Activated T-helper 17 cell treated with anti-CD3 and anti-CD28 coated beads, Interleukin-2, amount 50 U/mL, for 72 hours (primary cell): ENCODE measurements at regions not wholly inside any gene's neighbourhood (a gene's known extent, or its start where the extent isn't known, plus 50 kb on each side); places are given as distances from the start of the nearest gene placed in this dataset.

ENCODE experiments used
- ATAC-seq: fragments of 150-1000 bp; cut with Tn5 transposase; replicated peaks from 2 replicates; pipeline ENCODE4 v1.10.0; 2021; ENCODE audit warnings: mild to moderate bottlenecking, moderate library complexity
- H3K27ac Mint-ChIP-seq: one replicate; pipeline ENCODE4 v1.8.0; 2022; ENCODE audit warnings: mixed read lengths
- H3K27me3 Mint-ChIP-seq: one replicate; pipeline ENCODE4 v1.8.0; 2022; ENCODE audit warnings: mixed read lengths
- H3K36me3 Mint-ChIP-seq: one replicate; pipeline ENCODE4 v1.8.0; 2022; ENCODE audit warnings: low read depth, mild to moderate bottlenecking, mixed read lengths
- H3K4me1 Mint-ChIP-seq: one replicate; pipeline ENCODE4 v1.8.0; 2022; ENCODE audit warnings: mixed read lengths
- H3K4me3 Mint-ChIP-seq: one replicate; pipeline ENCODE4 v1.8.0; 2022; ENCODE audit warnings: mild to moderate bottlenecking, mixed read lengths
- H3K9me3 Mint-ChIP-seq: one replicate; pipeline ENCODE4 v1.8.0; 2022; ENCODE audit warnings: mixed read lengths

DNA sequence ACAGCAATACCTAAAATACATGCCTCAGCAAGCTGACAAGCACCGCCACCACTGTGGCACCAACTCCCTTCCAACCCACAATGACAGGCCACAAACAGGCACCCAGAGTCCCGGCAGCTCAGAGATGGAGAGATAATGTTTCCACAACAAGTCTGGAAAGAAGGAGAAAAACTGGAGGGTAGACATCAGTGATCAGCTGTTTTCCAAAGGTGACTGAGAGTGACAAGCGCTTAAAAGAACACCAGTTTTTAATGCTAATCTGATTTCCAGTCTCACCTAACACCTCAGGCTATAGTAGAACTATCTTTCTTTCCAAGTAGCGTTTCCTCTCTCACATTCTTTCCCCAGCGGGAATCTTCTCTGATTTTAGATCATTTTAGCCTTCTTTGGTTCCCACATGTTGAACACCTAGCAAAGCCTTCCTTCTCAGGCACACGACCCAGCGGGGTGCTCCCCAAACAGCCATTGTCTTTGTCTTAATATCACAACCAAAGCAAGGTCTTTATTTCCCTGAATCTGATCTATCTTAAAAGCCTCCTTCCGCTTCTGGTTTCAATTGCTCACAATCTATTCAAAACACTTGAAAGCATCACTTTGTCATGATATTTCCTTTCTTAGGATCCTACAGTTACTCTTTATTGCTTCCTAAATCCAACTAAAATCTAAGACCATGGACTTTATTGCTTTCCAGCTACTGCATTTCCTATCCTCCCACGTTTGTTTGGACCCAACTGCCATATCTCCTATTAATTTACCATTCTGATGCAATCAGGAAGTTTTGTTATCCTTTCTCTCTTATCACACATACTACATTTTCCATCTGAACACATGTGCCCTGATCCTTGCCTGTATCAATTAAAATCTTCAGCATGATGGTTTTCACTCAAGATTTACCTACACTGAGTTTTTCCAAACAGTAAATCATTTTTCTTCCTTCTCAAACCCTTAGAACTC lies 282.7 kb downstream of the ADGB start:
- Mint-ChIP-seq H3K9me3 (no peaks in the 10 kb centered on the region), H3K27ac (no peak overlapping the region), H3K4me3 (no peak overlapping the region), H3K27me3 (no peaks in the 10 kb centered on the region), H3K4me1 (no peaks in the 10 kb centered on the region), H3K36me3 (no peaks in the 10 kb centered on the region)
- ATAC-seq: no peak

DNA sequence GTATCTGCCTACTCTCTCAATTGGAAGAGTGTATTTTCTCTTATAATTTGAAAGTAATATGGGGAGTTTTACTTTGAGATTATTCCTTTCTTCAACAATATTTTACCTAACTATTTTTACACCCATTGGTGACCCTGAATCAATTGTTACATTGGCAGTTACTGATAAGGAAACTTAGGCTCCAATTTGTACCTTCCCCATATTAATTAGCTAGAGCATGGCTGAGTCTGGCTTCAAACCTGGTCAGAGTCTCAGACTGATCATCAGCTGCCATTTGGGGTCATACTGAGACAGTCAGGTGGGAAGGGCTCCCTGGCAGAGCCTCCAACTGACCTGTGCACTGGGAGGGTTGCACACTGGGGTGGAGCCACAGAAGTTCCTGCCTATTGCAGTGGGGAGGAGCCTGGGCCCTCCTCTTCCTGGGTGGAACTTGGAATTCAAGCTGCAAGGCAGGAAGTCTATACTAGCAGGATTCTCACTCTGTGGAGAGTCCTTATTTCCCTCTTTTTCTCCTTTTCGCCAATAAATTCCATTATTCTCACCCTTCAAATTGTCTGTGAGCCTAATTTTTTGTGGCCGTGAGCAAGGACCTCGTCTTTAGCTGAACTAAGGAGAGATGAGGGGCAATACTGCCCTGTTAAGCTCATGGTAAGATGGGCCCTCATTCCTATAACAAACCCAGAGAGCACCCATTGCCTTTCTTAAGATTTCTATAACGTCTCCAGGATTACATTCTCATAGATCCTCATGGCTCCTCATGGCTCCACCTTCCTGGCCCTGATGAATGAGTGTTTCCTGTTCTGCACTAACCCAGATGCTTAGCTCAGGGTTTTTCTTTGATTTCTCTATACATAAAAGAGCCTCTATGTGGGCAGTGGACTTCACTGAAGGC lies 285.1 kb downstream of the ADGB start:
- no peaks in the 10 kb centered on the region for H3K27me3 Mint-ChIP-seq
- no peak for ATAC-seq
- H3K36me3 Mint-ChIP-seq: no peaks in the 10 kb centered on the region
- H3K4me3 Mint-ChIP-seq: no peak overlapping the region
- H3K9me3 Mint-ChIP-seq: no peaks in the 10 kb centered on the region
- H3K4me1 Mint-ChIP-seq: no peaks in the 10 kb centered on the region
- no peak overlapping the region for H3K27ac Mint-ChIP-seq

DNA sequence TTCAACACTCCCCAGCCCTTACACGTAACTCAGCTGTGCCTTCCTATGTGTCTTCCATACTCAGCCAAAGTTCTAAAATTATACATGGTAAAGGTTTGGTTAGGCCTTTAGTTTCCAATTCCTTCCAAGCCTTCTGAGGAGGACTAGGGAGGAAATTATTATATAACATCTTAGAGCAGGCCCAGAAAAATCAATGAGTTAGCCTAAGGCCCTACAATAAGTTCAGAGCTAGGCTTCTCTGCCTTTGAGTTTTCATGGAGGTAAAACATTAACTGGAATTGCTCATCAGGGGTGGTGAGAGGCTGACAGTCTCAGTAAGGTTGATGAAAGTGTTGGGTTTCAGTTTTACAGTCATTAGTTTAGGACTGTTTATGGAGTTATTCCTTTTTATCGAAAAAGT lies 286.0 kb downstream of the ADGB start:
- Mint-ChIP-seq H3K4me1 (no peaks in the 10 kb centered on the region), H3K36me3 (no peaks in the 10 kb centered on the region), H3K27ac (no peak overlapping the region), H3K9me3 (no peaks in the 10 kb centered on the region), H3K27me3 (peaks cover 3% of the 10 kb centered on the region), H3K4me3 (no peak overlapping the region)
- no peak for ATAC-seq

DNA sequence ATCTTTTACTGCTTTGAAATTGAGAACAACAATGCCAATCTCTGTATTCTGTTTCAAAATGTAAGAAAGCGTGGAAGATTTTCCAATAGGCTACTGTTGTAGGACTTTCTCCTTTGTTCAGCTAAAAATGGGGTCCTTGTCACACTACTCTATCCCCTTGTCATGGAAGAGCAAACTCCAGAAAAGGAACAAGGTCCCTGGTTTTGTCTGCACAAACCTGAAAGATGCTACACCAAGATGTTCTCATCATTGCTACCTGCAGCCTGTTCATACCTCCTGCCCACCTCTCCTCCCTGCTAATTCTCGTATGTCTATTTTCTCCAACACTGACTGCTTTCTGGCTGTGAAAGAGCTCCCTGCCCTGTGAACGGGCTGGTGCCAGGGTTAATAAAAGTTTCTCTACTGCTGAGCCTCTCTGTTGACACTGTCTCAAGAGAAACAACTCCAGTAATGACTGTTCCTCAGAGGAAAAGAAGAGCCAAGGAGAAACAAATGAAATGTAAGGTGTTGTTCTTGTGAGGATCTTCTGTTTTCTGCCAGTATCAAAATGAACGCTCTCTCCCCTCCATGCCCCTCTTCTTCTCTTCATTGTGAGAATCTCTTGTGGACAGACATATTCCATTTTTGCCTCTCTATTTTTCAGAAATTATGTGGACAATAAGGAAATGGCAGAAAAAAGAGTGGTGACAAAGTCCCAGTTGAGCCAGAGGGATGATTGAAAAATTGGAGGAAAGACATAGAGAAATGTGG lies 287.1 kb downstream of the ADGB start:
- Mint-ChIP-seq H3K27ac (no peak overlapping the region), H3K4me1 (no peaks in the 10 kb centered on the region), H3K36me3 (no peaks in the 10 kb centered on the region), H3K27me3 (peaks cover 3% of the 10 kb centered on the region), H3K9me3 (no peaks in the 10 kb centered on the region), H3K4me3 (no peak overlapping the region)
- ATAC-seq: no peak

DNA sequence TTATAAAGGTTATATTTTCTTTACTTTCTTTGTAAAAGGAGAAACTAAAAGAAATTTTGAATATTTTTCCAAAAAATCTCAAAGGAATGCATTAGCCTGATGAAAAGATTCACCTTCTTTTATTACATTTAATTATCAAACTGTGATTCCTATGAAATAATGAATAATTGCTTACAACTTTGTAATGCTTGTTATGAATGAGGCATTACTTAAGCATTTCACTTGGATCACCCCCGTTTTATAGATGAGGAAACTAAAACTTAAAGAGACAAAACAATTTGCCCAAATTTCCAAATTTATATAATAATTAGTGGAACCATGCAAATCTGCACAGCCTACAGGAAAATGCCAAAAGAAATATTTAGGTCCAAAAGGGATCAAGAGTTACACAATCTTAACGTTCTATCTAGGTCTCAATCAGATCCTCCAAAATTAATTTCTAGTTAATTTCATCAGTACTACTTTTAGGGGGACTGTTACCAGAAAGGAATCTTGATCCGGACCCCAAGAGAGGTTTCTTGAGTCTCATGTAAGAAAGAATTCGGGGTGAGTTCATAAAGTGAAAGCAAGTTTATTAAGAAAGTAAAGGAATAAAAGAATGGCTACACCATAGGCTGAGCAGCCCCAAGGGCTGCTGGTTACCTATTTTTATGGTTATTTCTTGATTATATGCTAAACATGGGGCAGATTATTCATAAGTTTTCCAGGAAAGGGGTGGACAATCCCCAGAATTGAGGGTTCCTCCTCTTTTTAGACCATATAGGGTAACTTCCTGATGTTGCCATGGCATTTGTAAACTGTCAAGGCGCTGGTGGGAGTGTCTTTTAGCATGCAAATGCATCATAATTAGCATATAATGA lies 288.0 kb downstream of the ADGB start:
- H3K36me3 Mint-ChIP-seq: no peaks in the 10 kb centered on the region
- H3K4me1 Mint-ChIP-seq: no peaks in the 10 kb centered on the region
- H3K27ac Mint-ChIP-seq: no peak overlapping the region
- no peaks in the 10 kb centered on the region for H3K9me3 Mint-ChIP-seq
- peaks cover 3% of the 10 kb centered on the region for H3K27me3 Mint-ChIP-seq
- H3K4me3 Mint-ChIP-seq: no peak overlapping the region
- no peak for ATAC-seq

DNA sequence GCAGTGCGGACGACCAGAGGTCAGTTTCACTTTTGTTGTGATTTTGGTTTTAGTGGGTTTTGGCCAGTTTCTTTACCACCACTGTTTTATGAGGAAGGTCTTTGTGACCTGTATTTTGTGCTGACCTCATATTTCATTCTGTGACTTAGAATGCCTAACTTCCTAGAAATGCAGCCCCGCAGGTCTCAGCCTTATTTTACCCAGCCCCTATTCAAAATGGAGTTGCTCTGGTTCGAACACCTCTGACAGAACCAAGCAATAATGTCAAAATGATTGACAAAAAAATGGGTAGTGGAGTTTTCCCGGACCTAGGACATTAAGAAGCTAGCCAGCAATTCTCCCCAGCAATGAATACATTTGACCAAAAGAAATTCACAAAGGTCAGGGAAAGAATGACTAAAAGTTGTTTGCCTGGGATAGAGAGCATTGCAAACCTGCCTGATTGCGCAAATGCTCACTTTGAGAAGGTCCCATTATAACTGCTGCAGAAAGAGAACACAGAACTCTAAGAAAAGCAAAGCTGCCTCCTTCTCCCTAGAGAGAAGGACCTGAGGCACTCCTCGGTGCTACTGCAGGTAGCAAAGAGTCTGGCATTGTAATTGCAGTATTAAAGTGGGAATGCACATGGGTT lies 288.8 kb downstream of the ADGB start:
- Mint-ChIP-seq H3K27ac (no peak overlapping the region), H3K4me1 (no peaks in the 10 kb centered on the region), H3K4me3 (no peak overlapping the region), H3K36me3 (no peaks in the 10 kb centered on the region), H3K27me3 (peaks cover 3% of the 10 kb centered on the region), H3K9me3 (no peaks in the 10 kb centered on the region)
- ATAC-seq: no peak

DNA sequence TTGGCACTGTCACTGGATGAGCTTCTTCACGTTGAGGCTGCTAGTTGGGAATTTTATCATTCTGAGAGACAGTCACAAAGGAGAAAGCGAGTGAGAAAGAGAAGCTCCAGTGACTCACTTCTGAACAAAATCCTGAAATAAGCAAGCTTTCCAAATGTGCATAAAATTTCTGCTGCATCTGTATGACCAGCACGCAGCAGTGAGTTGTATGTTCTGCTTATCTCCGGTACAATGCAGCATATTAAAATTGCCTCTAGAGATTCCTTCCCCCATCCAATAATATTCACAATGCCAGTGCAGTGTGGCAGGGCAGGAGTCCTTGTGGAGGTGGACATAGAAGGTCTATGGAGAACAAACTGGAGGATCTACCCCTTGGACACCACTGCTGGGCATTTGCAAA lies 290.5 kb downstream of the ADGB start:
- no peak overlapping the region for H3K27ac Mint-ChIP-seq
- H3K4me3 Mint-ChIP-seq: no peak overlapping the region
- H3K4me1 Mint-ChIP-seq: no peaks in the 10 kb centered on the region
- H3K9me3 Mint-ChIP-seq: no peaks in the 10 kb centered on the region
- no peaks in the 10 kb centered on the region for H3K36me3 Mint-ChIP-seq
- ATAC-seq: no peak
- peaks cover 5% of the 10 kb centered on the region for H3K27me3 Mint-ChIP-seq

DNA sequence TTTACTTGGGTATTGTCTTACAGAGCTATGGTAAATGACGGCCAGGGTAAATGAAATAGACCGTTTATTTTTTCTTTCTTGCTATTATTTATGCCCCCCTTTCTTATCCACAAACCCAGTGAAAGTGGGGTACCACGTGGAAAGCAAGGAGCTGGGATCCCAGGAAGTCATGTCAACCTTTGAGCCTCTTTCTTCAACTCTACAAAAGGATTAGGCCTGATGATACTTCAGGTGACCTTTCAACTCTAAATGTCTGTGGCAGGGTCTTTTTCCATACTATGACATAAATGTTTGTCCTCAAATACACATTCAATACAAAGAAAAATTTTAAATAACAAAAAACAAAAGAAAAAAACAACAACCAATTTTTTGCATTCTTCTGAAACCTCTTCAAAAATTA lies 291.4 kb downstream of the ADGB start:
- H3K36me3 Mint-ChIP-seq: no peaks in the 10 kb centered on the region
- H3K27me3 Mint-ChIP-seq: peaks cover 13% of the 10 kb centered on the region
- no peaks in the 10 kb centered on the region for H3K9me3 Mint-ChIP-seq
- H3K4me3 Mint-ChIP-seq: no peak overlapping the region
- ATAC-seq: no peak
- no peaks in the 10 kb centered on the region for H3K4me1 Mint-ChIP-seq
- H3K27ac Mint-ChIP-seq: no peak overlapping the region

DNA sequence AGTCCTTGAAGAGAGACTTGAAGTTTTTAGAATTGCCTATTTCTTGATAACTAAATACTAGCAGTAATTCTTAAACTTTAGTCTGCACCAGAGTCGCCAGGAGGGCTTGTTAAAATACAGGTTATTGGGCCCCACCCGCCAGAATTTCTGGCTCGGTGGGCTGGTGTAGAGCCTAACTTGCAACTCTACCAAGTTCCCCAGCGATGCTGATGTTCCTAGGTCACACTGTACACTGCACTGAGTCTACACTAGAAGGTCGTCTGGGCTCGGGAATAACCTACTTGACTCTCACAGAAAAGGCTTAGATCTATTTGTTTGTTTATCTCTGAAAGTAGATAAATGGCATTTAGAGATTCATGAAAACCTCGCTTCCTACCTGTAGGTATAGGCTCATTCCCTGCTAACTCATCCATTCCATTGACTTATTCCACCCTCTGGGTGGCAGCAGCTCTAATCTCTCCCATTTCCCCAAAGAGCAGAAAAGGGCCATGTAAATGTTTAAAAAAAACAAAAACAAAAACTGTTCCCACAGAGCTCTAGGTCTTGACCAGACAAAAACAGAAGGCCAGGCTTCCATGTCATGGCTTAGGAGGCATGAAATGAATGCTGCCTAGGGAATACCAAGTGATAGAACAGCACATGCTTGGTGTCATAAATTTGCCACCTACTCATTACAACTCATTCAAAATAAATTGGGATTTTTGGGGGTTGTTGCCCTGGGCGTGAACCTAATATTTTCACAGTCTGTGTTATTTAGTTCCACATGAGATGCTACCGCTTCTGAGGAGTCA lies 292.1 kb downstream of the ADGB start:
- Mint-ChIP-seq H3K36me3 (no peaks in the 10 kb centered on the region), H3K4me1 (no peaks in the 10 kb centered on the region), H3K27me3 (peaks cover 14% of the 10 kb centered on the region), H3K9me3 (no peaks in the 10 kb centered on the region), H3K27ac (no peak overlapping the region), H3K4me3 (no peak overlapping the region)
- ATAC-seq: no peak

DNA sequence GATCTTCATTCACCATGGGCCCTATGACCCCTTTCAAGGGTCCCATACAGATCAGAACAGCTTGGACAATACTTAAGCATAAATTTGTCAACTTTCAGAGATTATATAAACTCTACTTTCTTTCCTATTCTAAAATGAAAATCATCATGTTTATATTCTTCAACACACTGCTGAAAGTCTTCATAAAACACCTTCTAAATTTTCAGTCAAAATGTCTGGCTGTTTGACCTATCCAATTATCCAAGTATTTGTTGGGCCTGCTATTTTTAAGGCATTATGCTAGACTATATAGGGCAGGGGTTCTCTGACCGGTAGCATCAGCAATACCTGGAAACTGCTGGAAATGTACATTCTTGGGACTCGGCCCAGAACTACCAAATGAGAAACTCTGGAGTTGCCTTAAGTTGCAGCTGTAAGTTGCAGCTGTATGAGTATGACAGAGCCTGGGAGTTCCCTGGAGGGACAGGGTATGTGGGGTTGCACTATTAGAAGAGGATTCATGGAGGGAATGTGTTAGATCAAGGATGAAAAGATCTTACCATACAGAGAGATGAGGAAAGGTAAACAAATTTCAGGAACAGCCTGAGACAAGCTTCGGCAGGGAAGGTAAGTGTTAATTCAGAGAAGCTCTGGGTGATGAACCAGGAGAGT lies 293.0 kb downstream of the ADGB start:
- peaks cover 17% of the 10 kb centered on the region for H3K27me3 Mint-ChIP-seq
- H3K9me3 Mint-ChIP-seq: no peaks in the 10 kb centered on the region
- H3K4me3 Mint-ChIP-seq: no peak overlapping the region
- H3K27ac Mint-ChIP-seq: no peak overlapping the region
- H3K4me1 Mint-ChIP-seq: no peaks in the 10 kb centered on the region
- no peaks in the 10 kb centered on the region for H3K36me3 Mint-ChIP-seq
- no peak for ATAC-seq

DNA sequence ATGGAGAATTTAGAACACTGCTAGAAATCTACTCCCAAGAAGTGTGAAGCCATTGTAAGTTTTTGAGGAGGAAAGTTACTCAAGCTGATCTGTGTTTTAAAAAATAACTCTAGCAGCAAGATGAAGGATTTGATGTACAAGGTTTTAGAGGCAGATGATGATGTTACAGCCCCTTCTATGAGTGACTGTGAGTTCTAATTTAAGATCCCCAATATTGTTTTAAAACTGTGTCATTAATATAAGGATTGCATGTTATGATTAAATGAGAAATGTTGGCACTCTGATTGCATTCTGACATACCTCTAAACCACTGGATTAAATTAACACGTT lies 293.5 kb downstream of the ADGB start:
- Mint-ChIP-seq H3K27ac (no peak overlapping the region), H3K36me3 (no peaks in the 10 kb centered on the region), H3K4me1 (no peaks in the 10 kb centered on the region), H3K4me3 (no peak overlapping the region), H3K27me3 (peaks cover 17% of the 10 kb centered on the region), H3K9me3 (no peaks in the 10 kb centered on the region)
- ATAC-seq: no peak

DNA sequence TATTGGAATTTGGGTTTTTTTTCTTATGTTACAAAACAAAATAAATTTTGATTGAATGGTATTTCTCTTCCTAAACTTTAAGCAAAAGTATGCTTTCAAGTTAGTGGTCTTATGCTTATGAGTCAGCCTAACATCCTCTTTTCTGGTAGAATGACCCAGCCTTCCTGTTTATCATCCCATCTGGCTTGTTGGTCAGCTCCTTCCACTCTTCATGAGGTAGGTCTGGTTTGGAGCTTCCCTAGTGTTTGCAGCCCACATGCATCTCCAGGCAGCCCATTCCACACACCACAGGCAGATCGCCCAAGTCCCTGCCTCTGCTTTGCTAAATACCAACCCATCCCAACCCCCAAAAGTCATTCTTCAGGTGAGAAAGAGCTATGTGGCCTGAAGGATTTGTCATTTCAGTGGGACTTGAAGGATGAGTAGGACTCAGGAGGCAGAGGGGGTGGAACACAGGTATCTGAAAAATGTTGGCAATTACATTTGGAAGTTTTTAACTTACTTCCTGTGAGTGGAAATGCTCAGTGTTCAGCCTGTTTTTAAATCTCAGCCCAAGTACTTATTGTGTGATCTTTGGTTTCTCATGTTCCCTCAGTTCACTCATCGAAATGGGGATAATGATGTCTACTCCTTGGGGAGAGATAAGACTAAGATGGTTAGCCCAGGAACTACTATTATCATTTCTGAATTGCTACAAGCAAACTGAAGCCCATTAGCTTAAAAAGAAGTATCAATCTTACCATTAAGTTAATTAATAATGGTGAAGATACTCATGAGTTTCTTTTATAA lies 294.0 kb downstream of the ADGB start:
- Mint-ChIP-seq H3K27me3 (peaks cover 17% of the 10 kb centered on the region), H3K36me3 (no peaks in the 10 kb centered on the region), H3K4me1 (no peaks in the 10 kb centered on the region), H3K4me3 (no peak overlapping the region), H3K27ac (no peak overlapping the region), H3K9me3 (no peaks in the 10 kb centered on the region)
- ATAC-seq: no peak
